IPS-18a (cell line): ENCODE measurements at regions not wholly inside any gene's neighbourhood (a gene's known extent, or its start where the extent isn't known, plus 50 kb on each side); places are given as distances from the start of the nearest gene placed in this dataset.

ENCODE experiments used
- H3K27ac ChIP-seq: one replicate; pipeline ENCODE4 v1.5.1; 2013; ENCODE audit warnings: low read length
- H3K27me3 ChIP-seq: one replicate; pipeline ENCODE4 v1.6.1; 2013; ENCODE audit warnings: mild to moderate bottlenecking, low read length; ENCODE audit not compliant: control insufficient read depth, insufficient read depth
- H3K36me3 ChIP-seq: one replicate; pipeline ENCODE4 v1.6.1; 2013; ENCODE audit warnings: low read depth, low read length; ENCODE audit not compliant: control insufficient read depth
- H3K4me1 ChIP-seq: one replicate; pipeline ENCODE4 v1.6.1; 2013; ENCODE audit warnings: low read depth, low read length; ENCODE audit not compliant: control insufficient read depth
- H3K4me3 ChIP-seq: one replicate; pipeline ENCODE4 v1.5.1; 2013; ENCODE audit warnings: low read length
- H3K9ac ChIP-seq: one replicate; pipeline ENCODE4 v1.6.1; 2013; ENCODE audit warnings: mild to moderate bottlenecking, low read length, moderate library complexity
- H3K9me3 ChIP-seq: one replicate; pipeline ENCODE4 v1.6.1; 2013; ENCODE audit warnings: low read depth, low read length; ENCODE audit not compliant: control insufficient read depth

DNA sequence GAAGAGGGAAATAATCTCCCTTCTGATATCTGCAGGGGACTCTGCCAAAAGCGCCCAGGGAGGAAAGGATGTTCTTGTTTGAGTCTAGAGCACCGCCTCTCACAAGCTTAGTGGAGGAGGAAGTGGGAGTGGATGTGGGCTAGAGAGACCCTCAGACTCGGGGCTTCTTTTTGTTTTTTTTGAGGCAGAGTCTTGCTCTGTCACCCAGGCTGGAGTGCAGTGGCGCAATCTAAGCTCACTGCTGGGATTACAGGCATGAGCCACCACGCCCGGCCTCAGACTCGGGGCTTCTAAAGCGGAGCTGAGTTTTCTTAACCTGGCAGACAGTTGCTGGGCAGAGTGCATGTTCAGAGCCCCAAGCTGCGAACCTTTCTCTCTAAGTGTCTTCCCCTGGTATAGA is 310.8 kb downstream of the BMP7 start:
- H3K27me3 ChIP-seq, result peaks cover 22% of the 10 kb centered on the region
- no peak overlapping the region for H3K27ac ChIP-seq
- H3K4me3 ChIP-seq, result no peak overlapping the region
- no peaks in the 10 kb centered on the region for H3K9me3 ChIP-seq
- H3K4me1 ChIP-seq, result peaks cover 19% of the 10 kb centered on the region
- H3K36me3 ChIP-seq, result no peaks in the 10 kb centered on the region
- H3K9ac ChIP-seq, result no peak overlapping the region

DNA sequence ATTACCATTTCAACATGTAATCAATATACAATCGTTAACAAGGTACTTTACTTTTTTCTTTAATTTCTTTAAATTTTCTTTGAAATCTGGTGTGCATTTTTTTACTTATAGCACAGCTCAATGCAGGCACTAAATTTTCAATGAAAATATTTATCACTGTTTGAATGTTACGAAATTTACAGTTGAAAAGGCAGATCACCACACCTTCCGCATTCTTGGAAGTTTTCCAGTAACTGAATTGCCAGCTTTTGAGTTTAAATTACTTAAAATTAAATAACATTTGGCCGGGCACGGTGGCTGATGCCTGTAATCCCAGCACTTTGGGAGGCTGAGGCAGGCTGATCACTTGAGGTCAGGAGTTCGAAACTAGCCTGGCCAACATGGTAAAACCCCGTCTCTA is 309.9 kb downstream of the BMP7 start:
- Histone ChIP-seq H3K4me1 (peaks cover 19% of the 10 kb centered on the region), H3K36me3 (no peaks in the 10 kb centered on the region), H3K4me3 (no peak overlapping the region), H3K27ac (no peak overlapping the region), H3K9ac (no peak overlapping the region), H3K9me3 (no peaks in the 10 kb centered on the region), H3K27me3 (peaks cover 19% of the 10 kb centered on the region)

DNA sequence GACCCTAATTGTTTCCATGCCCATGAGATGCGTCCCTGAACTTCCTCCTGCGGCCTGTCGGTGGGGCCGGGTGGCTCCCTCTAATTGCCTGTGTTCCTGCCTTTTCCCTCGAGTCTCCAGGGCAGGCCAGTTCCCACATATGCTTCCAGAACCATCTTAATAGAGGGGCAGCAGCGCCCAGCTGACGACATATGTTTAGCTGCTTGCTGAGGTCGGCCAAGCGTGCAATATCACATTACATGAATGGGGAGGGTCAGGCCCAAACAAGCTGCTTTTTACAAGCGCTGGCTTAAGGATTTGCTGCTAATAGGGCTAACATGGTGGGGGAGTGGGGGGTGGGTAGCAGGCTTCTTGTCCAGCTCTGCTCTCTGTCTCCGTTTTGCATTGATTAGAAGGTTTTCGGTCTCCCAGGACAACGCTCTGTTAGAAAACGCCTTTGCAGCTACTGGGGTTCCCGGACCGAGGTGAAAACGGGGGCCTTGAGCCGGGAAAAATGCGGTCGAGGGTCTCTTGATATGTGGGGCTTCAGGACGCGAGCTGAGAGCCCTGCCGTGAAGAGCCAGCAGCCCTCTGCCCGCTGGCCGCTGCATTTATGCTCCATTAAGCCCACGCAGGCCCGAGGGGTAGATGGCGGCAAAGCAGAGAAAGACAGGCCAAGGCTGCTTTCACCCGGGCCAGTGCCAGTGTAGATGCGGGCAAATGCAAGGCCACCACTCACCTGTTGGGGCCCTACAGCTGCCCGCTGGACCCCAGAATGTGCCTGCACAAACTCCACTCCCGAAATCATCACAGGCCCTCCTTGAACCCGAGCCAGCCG is 308.5 kb downstream of the BMP7 start:
- Histone ChIP-seq H3K9me3 (no peaks in the 10 kb centered on the region), H3K27me3 (peaks cover 19% of the 10 kb centered on the region), H3K4me1 (peaks cover 19% of the 10 kb centered on the region), H3K9ac (no peak overlapping the region), H3K27ac (no peak overlapping the region), H3K36me3 (no peaks in the 10 kb centered on the region), H3K4me3 (no peak overlapping the region)

DNA sequence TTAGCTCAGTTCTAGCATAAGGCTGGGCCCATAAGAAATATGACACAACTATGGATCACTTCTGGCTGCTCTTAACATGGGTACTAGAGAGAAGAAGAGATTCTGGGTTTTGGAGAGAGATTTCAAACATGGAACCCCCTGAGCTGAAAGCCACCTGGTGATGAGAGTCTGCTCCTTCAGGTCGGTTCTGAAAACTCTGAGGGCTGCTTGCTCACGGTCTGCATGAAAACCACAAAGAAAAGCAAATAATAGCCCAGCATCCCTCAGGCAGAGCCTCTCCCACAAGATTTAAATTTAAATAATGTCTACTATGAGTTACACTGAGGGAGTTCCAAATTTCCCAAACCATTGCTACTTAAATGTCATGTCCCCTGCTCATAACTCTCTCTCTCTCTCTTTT is 301.5 kb downstream of the BMP7 start:
- H3K4me1 ChIP-seq, result peaks cover 4% of the 10 kb centered on the region
- H3K9ac ChIP-seq, result no peak overlapping the region
- no peak overlapping the region for H3K27ac ChIP-seq
- H3K9me3 ChIP-seq, result no peaks in the 10 kb centered on the region
- H3K27me3 ChIP-seq, result no peaks in the 10 kb centered on the region
- H3K4me3 ChIP-seq, result no peak overlapping the region
- H3K36me3 ChIP-seq, result no peaks in the 10 kb centered on the region

DNA sequence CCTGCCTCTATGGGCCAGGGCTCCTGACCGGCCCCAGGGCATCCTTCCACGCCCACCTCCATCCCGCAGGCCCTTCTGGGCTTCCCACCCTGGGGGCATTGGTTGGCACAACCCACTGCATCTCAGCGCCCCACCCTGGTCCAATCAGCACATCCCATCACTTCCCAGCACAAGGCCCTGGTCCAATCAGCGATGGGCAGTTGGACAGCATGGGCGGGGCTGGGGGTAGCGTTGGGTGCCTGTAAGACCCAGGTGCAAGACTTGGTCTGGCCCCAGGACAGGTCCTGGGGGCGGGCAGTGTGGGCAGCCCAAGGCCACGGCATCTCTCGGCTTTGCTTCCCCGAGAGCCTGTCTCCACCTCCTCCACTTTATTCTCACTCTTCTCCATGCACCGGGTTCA is 298.5 kb downstream of the BMP7 start:
- peaks cover 17% of the 10 kb centered on the region for H3K4me1 ChIP-seq
- no peak overlapping the region for H3K9ac ChIP-seq
- H3K27ac ChIP-seq, result no peak overlapping the region
- no peaks in the 10 kb centered on the region for H3K9me3 ChIP-seq
- H3K4me3 ChIP-seq, result no peak overlapping the region
- H3K36me3 ChIP-seq, result no peaks in the 10 kb centered on the region
- H3K27me3 ChIP-seq, result peaks cover 20% of the 10 kb centered on the region

DNA sequence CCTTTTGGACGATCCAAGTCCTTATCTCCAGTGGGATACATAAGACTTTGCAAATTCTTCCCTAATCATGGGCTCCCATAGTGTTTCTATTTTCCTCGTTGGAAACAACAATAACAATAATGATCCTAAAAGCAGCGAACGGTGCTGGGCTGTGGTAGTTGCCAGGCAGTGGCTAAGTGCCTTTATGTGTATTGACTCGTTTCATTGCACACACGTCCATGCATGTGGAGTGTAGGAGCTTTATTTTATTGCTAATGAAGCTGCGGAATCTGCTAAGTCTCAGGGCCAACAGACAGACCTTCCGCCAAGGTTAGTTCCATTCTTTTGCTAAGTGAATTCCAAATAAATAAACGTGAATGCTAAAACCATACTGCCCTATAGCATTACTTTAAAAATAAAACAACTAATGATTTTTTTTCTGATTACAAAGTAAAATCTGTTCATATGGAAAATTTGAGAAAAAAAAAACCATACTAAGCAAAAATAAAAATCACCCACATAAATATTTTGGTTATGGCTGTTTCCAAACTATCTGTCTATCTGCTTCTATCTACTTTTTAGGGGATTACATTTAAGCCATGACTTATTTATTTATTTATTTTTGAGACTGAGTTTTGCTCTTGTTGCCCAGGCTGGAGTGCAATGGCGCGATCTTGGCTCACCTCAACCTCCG is 297.9 kb downstream of the BMP7 start:
- Histone ChIP-seq H3K36me3 (no peaks in the 10 kb centered on the region), H3K27me3 (peaks cover 26% of the 10 kb centered on the region), H3K9ac (no peak overlapping the region), H3K4me3 (no peak overlapping the region), H3K4me1 (peaks cover 22% of the 10 kb centered on the region), H3K27ac (no peak overlapping the region), H3K9me3 (no peaks in the 10 kb centered on the region)

DNA sequence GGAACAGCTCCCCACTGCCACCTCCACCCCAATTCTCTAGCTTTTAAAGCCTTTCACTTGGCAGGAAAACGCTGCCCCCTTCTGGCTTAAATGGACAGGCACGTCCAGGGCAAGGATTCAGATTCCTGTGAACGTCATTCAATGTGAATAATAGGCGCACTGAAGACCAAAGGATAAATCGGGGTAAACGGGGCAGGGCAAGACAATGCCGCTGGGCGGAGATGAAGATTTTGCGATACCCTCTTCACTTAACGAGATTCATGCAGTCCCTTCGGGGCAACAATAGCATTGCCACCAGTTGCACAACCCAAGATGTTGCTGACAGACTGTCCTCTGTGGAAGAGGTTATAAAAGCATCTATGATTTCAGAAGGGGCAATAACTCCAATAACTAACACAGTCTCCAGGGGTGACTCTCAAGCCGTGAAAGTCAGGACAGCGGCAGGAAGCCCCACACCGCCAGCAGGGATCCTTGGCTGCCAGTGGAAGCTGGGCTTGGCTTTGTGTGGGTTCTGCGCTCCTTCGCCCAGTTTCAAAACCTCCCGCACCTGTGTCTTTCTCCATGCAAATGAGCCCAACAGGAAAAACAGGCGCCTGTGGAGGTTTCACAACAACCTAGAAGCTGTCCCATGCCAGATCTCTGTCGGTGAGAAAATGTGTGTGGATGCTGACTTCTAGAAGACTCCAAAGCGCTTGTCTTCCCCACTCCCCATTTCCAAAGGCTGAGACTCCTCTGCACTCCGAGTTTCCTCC is 291.8 kb downstream of the BMP7 start:
- H3K36me3 ChIP-seq, result no peaks in the 10 kb centered on the region
- H3K4me3 ChIP-seq, result peak overlapping the region; percentile 30
- peaks cover 50% of the 10 kb centered on the region for H3K27me3 ChIP-seq
- H3K9me3 ChIP-seq, result no peaks in the 10 kb centered on the region
- H3K9ac ChIP-seq, result no peak overlapping the region
- no peak overlapping the region for H3K27ac ChIP-seq
- peaks cover 30% of the 10 kb centered on the region for H3K4me1 ChIP-seq

DNA sequence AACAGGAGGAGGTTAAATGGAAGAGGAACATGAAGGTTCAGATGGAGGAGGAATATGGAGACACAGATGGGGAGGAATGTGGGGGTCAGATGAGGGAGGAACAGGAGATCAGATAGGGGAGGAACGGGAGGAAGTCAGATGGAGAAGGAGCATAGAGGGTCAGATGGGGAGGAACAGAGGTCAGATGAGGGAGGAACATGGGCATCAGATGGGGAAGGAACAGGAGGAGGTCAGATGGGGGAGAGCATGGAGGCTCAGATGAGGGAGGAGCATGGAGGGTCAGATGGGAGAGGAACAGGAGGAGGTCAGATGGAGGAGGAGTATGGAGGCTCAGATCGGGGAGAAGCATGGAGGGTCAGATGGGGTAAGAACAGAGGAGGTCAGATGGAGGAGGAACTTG is 290.6 kb downstream of the BMP7 start:
- peaks cover 46% of the 10 kb centered on the region for H3K27me3 ChIP-seq

DNA sequence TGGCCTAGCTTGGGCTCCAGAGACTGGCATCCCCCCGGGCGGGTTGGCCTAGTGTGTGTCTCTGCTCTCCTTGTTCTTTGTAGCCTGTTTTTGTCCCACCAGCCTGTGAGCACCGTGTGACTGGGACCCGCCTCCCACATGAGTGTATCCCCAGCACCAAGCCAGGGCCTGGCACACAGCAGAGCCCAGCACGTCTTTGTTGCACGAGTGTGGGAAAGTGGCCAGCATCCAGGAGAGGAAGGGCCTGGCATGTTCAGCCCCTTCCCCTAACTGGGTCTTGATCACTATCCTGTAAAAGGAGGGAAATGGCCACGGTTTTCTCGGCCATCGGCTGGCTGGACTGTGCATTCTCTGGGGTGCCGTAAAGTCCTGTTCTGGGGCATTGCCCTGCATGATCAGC is 290.1 kb downstream of the BMP7 start:
- Histone ChIP-seq H3K27ac (no peak overlapping the region), H3K4me3 (no peak overlapping the region), H3K4me1 (peaks cover 30% of the 10 kb centered on the region), H3K9ac (no peak overlapping the region), H3K36me3 (no peaks in the 10 kb centered on the region), H3K9me3 (no peaks in the 10 kb centered on the region), H3K27me3 (peaks cover 41% of the 10 kb centered on the region)

More for the DNA sequence above, 290.6 kb downstream of the BMP7 start:
- Histone ChIP-seq H3K27ac (no peak overlapping the region), H3K4me1 (peaks cover 30% of the 10 kb centered on the region), H3K36me3 (no peaks in the 10 kb centered on the region), H3K4me3 (no peak overlapping the region), H3K9me3 (no peaks in the 10 kb centered on the region), H3K9ac (no peak overlapping the region)

DNA sequence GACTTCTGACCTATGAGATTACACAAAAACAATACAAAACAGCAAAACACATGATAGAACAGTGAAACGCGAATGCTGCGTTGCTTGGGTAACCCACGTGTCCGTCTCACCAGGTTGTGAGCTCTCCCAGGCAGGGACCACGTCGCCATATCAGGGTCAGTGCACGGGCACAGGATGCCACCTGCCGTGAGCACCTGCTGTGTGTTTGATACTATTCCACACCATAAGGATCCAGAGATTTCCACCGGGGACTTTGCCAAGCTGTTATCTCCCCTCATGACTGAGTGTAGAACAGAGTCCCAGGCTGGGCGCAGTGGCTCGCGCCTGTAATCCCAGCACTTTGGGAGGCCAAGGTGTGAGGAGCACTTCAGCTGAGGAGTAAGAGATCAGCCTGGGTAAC is 288.0 kb downstream of the BMP7 start:
- Histone ChIP-seq H3K9me3 (no peaks in the 10 kb centered on the region), H3K4me1 (peaks cover 12% of the 10 kb centered on the region), H3K4me3 (no peak overlapping the region), H3K9ac (no peak overlapping the region), H3K36me3 (no peaks in the 10 kb centered on the region), H3K27me3 (peaks cover 24% of the 10 kb centered on the region), H3K27ac (no peak overlapping the region)

DNA sequence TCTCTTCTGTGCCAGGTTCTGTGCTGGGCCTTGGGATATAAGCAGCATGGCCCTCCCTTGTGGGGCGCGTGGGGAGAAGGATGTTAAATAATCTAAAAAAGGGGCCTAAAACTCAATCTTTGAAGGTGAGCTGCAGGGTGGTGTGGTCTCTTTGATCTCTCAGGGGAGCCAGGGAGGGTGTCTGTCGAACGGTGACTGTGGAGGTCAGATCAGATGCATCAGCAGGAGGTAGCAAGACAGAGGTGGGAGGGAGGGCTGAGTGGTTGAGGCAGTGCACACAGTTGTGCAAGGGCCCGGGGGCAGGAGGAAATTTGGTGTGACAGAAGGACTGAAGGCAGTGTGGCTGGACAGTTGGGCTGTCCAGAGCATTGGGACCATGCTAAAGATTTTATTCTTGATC is 287.3 kb downstream of the BMP7 start:
- H3K4me1 ChIP-seq, result peaks cover 7% of the 10 kb centered on the region
- H3K36me3 ChIP-seq, result no peaks in the 10 kb centered on the region
- no peak overlapping the region for H3K4me3 ChIP-seq
- H3K27ac ChIP-seq, result no peak overlapping the region
- H3K9ac ChIP-seq, result no peak overlapping the region
- H3K9me3 ChIP-seq, result no peaks in the 10 kb centered on the region
- H3K27me3 ChIP-seq, result peaks cover 18% of the 10 kb centered on the region
